GM19043 (cell line): ENCODE measurements at regions not wholly inside any gene's neighbourhood (a gene's known extent, or its start where the extent isn't known, plus 50 kb on each side); places are given as distances from the start of the nearest gene placed in this dataset.

ENCODE experiments used
- ATAC-seq: cut with Tn5 transposase; IDR thresholded peaks from one replicate; pipeline ENCODE4 v1.9.1; 2021; ENCODE audit warnings: low read depth; ENCODE audit not compliant: unreplicated experiment

GRCh38 chr17:12519956-12520594 is 145.6 kb upstream of the MYOCD start:
- no peak for ATAC-seq

- no peak for ATAC-seq
Measured at GRCh38 chr17:12521416-12521815, 144.3 kb upstream of the MYOCD start.

- no peak for ATAC-seq
Measured at GRCh38 chr17:12522336-12522735, 143.4 kb upstream of the MYOCD start.

GRCh38 chr17:12522743-12523183 is 142.9 kb upstream of the MYOCD start:
- no peak for ATAC-seq

GRCh38 chr17:12523244-12523643 is 142.4 kb upstream of the MYOCD start:
- ATAC-seq, result no peak

- no peak for ATAC-seq
Measured at GRCh38 chr17:12528036-12528435, 137.7 kb upstream of the MYOCD start.

GRCh38 chr17:12530161-12530560 is 135.5 kb upstream of the MYOCD start:
- ATAC-seq, result no peak

- ATAC-seq, result no peak
Measured at GRCh38 chr17:12536021-12536420, 129.7 kb upstream of the MYOCD start.

GRCh38 chr17:12536472-12536871 is 129.2 kb upstream of the MYOCD start:
- ATAC-seq, result no peak

GRCh38 chr17:12537436-12537835 is 128.3 kb upstream of the MYOCD start:
- no peak for ATAC-seq

GRCh38 chr17:12538003-12538402 is 127.7 kb upstream of the MYOCD start:
- no peak for ATAC-seq

GRCh38 chr17:12545877-12546513 is 119.7 kb upstream of the MYOCD start:
- peak; percentile 74 for ATAC-seq

GRCh38 chr17:12546983-12547382 is 118.7 kb upstream of the MYOCD start:
- ATAC-seq, result no peak

- no peak for ATAC-seq
Measured at GRCh38 chr17:12547831-12548230, 117.9 kb upstream of the MYOCD start.

- no peak for ATAC-seq
Measured at GRCh38 chr17:12548558-12548957, 117.1 kb upstream of the MYOCD start.

- ATAC-seq, result no peak
Measured at GRCh38 chr17:12549499-12550041, 116.1 kb upstream of the MYOCD start.

GRCh38 chr17:12553625-12554024 is 112.1 kb upstream of the MYOCD start:
- no peak for ATAC-seq

- ATAC-seq, result no peak
Measured at GRCh38 chr17:12554251-12554650, 111.4 kb upstream of the MYOCD start.

- no peak for ATAC-seq
Measured at GRCh38 chr17:12566291-12566690, 99.4 kb upstream of the MYOCD start.

GRCh38 chr17:12567077-12568053 is 98.3 kb upstream of the MYOCD start:
- no peak for ATAC-seq
